SU-DHL-6 (cell line): ENCODE measurements at regions not wholly inside any gene's neighbourhood (a gene's known extent, or its start where the extent isn't known, plus 50 kb on each side); places are given as distances from the start of the nearest gene placed in this dataset.

Experiments used
- H2AFZ ChIP-seq: fragments of 200-600 bp; sonication (generic); 2 replicates; pipeline ENCODE4 v1.6.1; 2014; ENCODE audit warnings: low read depth, mild to moderate bottlenecking, moderate library complexity, mixed read lengths, antibody characterized with exemption, low read length; ENCODE audit not compliant: severe bottlenecking
- H3F3A ChIP-seq: fragments of 200-600 bp; shearing (Covaris generic); 2 replicates; pipeline ENCODE4 v1.6.0; 2016; ENCODE audit warnings: antibody characterized with exemption, mild to moderate bottlenecking; ENCODE audit not compliant: insufficient read depth
- H3K27ac ChIP-seq: fragments of 200-600 bp; sonication (generic); 2 replicates; pipeline ENCODE4 v1.5.1; 2016; ENCODE audit warnings: low read depth, mild to moderate bottlenecking, low read length, moderate library complexity, mixed read lengths
- H3K27me3 ChIP-seq: fragments of 200-600 bp; sonication (generic), shearing (Covaris generic); 2 replicates; pipeline ENCODE4 v1.6.0; 2014; ENCODE audit warnings: mild to moderate bottlenecking, low read length
- H3K36me3 ChIP-seq: fragments of 200-600 bp; sonication (generic); 2 replicates; pipeline ENCODE4 v1.6.1; 2014; ENCODE audit warnings: mild to moderate bottlenecking, low read length, mixed read lengths
- H3K4me2 ChIP-seq: fragments of 300-600, 200-600 bp; shearing (Covaris generic), sonication (generic); 2 replicates; pipeline ENCODE4 v1.6.0; 2014; ENCODE audit warnings: low read length, low read depth, mild to moderate bottlenecking; ENCODE audit not compliant: poor library complexity, severe bottlenecking
- H3K4me3 ChIP-seq: fragments of 200-600 bp; sonication (generic); 2 replicates; pipeline ENCODE4 v1.5.1; 2014; ENCODE audit warnings: antibody characterized with exemption, low read length, mild to moderate bottlenecking, mixed read lengths; ENCODE audit not compliant: insufficient read depth, poor library complexity, severe bottlenecking
- H3K79me2 ChIP-seq: fragments of 200-600 bp; sonication (generic); 2 replicates; pipeline ENCODE4 v1.6.1; 2014; ENCODE audit warnings: mild to moderate bottlenecking, low read length, moderate library complexity; ENCODE audit not compliant: insufficient read depth
- H3K9ac ChIP-seq: fragments of 200-600 bp; sonication (generic); 2 replicates; pipeline ENCODE4 v1.7.0; 2014; ENCODE audit warnings: mild to moderate bottlenecking, low read length
- H3K9me2 ChIP-seq: fragments of 200-600 bp; sonication (generic); replicated peaks from 2 replicates; pipeline ENCODE4 v1.6.1; 2014; ENCODE audit warnings: low read length; ENCODE audit not compliant: insufficient read depth
- H3K9me3 ChIP-seq: fragments of 200-600 bp; sonication (generic); 2 replicates; pipeline ENCODE4 v1.6.1; 2014; ENCODE audit warnings: low read length, mixed read lengths; ENCODE audit not compliant: insufficient read depth
- H4K20me1 ChIP-seq: fragments of 200-600 bp; sonication (generic); 2 replicates; pipeline ENCODE4 v1.6.1; 2014; ENCODE audit warnings: low read depth, mild to moderate bottlenecking, antibody characterized with exemption, low read length, moderate library complexity, mixed read lengths
- CTCF ChIP-seq: fragments of 200-600 bp; sonication (generic); IDR thresholded peaks from one replicate; pipeline ENCODE4 v1.5.1; 2017; ENCODE audit warnings: antibody characterized with exemption, mild to moderate bottlenecking, low read length, moderate library complexity; ENCODE audit not compliant: insufficient read depth, poor library complexity, severe bottlenecking
- EZH2phosphoT487 ChIP-seq: fragments of 200-600 bp; sonication (generic), shearing (Covaris generic); conservative IDR thresholded peaks from 2 replicates; pipeline ENCODE4 v1.6.1; 2018; ENCODE audit warnings: mild to moderate bottlenecking, antibody characterized with exemption, low read length, moderate library complexity, mixed read lengths

- no peak overlapping the region for H3K4me3 ChIP-seq
- no peaks in the 10 kb centered on the region for H3F3A ChIP-seq
- H3K4me2 ChIP-seq: no peak overlapping the region
- H3K79me2 ChIP-seq: no peaks in the 10 kb centered on the region
- H3K9me3 ChIP-seq: no peaks in the 10 kb centered on the region
- no peaks in the 10 kb centered on the region for H3K36me3 ChIP-seq
- H3K27me3 ChIP-seq: no peaks in the 10 kb centered on the region
- H3K9ac ChIP-seq: no peak overlapping the region
- H4K20me1 ChIP-seq: no peaks in the 10 kb centered on the region
- H2AFZ ChIP-seq: no peak overlapping the region
- no peak for TF ChIP-seq EZH2phosphoT487
- no peak for TF ChIP-seq CTCF
- no peak overlapping the region for H3K27ac ChIP-seq
- H3K9me2 ChIP-seq: no peaks in the 10 kb centered on the region
These were observed 644.8 kb downstream of the RFPL4B start for GRCh38 chr6:112991912-112992311.

GRCh38 chr6:112997421-112998085, 650.4 kb downstream of the RFPL4B start:
- TF ChIP-seq EZH2phosphoT487: no peak
- no peak overlapping the region for H2AFZ ChIP-seq
- H3F3A ChIP-seq: no peaks in the 10 kb centered on the region
- no peak overlapping the region for H3K9ac ChIP-seq
- no peak overlapping the region for H3K27ac ChIP-seq
- H3K4me2 ChIP-seq: no peak overlapping the region
- H3K36me3 ChIP-seq: no peaks in the 10 kb centered on the region
- no peaks in the 10 kb centered on the region for H3K27me3 ChIP-seq
- H3K9me2 ChIP-seq: no peaks in the 10 kb centered on the region
- no peaks in the 10 kb centered on the region for H3K79me2 ChIP-seq
- H4K20me1 ChIP-seq: no peaks in the 10 kb centered on the region
- H3K4me3 ChIP-seq: no peak overlapping the region
- no peaks in the 10 kb centered on the region for H3K9me3 ChIP-seq

- Histone ChIP-seq H4K20me1 (no peaks in the 10 kb centered on the region), H3K9me2 (no peaks in the 10 kb centered on the region), H3K79me2 (no peaks in the 10 kb centered on the region), H3K4me3 (no peak overlapping the region), H3K9me3 (no peaks in the 10 kb centered on the region), H3K36me3 (no peaks in the 10 kb centered on the region), H3K27ac (no peak overlapping the region), H2AFZ (no peak overlapping the region), H3K4me2 (no peak overlapping the region), H3K9ac (no peak overlapping the region), H3F3A (no peaks in the 10 kb centered on the region), H3K27me3 (no peaks in the 10 kb centered on the region)
- TF ChIP-seq CTCF (no peak), EZH2phosphoT487 (no peak)
These were observed 656.9 kb downstream of the RFPL4B start for GRCh38 chr6:113004054-113004453.

GRCh38 chr6:113004470-113005270, 657.5 kb downstream of the RFPL4B start:
- Histone ChIP-seq H3K36me3 (no peaks in the 10 kb centered on the region), H3K79me2 (no peaks in the 10 kb centered on the region), H4K20me1 (no peaks in the 10 kb centered on the region), H2AFZ (no peak overlapping the region), H3K4me2 (no peak overlapping the region), H3F3A (no peaks in the 10 kb centered on the region), H3K27me3 (no peaks in the 10 kb centered on the region), H3K4me3 (no peak overlapping the region), H3K9me3 (no peaks in the 10 kb centered on the region), H3K27ac (no peak overlapping the region), H3K9ac (no peak overlapping the region), H3K9me2 (no peaks in the 10 kb centered on the region)
- TF ChIP-seq EZH2phosphoT487 (no peak), CTCF (no peak)
